NT2/D1 (cell line): ENCODE measurements at regions not wholly inside any gene's neighbourhood (a gene's known extent, or its start where the extent isn't known, plus 50 kb on each side); places are given as distances from the start of the nearest gene placed in this dataset.

Experiments used
- SUZ12 ChIP-seq: IDR thresholded peaks from 2 replicates; pipeline ENCODE4 v1.6.1; 2011; ENCODE audit not compliant: insufficient read length, insufficient read depth; ENCODE audit errors: extremely low read depth
- YY1 ChIP-seq: IDR thresholded peaks from 2 replicates; pipeline ENCODE4 v1.6.1; 2011; ENCODE audit not compliant: insufficient read length, insufficient read depth
- ZNF274 ChIP-seq: IDR thresholded peaks from 2 replicates; pipeline ENCODE4 v1.6.1; 2011; ENCODE audit warnings: mild to moderate bottlenecking, low read depth, low read length

- TF ChIP-seq ZNF274 (no peak), YY1 (no peak), SUZ12 (no peak)
Measured at GRCh38 chr9:23551311-23551721, 274.7 kb downstream of the ELAVL2 start.
